ENCODE measurements at regions not wholly inside any gene's neighbourhood (a gene's known extent, or its start where the extent isn't known, plus 50 kb on each side); places are given as distances from the start of the nearest gene placed in this dataset.

DNA sequence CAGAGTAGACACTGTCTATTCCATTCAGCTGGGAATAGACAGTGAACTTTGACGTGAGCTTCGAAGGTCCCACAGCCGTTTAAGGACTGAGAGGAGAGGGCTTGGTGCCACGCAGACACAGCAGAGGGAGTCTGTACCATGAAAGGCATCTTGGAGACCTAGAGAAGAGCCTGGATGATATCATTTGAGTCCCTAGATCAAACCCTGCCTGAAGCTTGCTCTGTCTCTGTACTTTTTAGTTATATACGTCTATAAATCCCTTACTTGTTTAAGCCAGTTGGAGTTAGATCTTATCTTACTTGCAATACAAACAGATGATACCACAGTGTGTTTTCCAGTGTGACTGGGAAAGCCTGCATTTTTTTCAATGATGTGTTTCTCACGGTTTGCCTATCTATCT is 128.9 kb upstream of the RTL1 start (continued):
- TF ChIP-seq JUNB (IDR thresholded peaks at IDR 0.05; ENCODE audit: unreplicated experiment) (no peak), EZH2 (IDR thresholded peaks at IDR 0.05; ENCODE audit: low read depth, unreplicated experiment) (no peak), STAT1 (IDR thresholded peaks at IDR 0.05; ENCODE audit: unreplicated experiment) (no peak), CREB1 (CRISPR knock-in tag; IDR thresholded peaks at IDR 0.05; ENCODE audit: low read depth) (no peak)

- Histone ChIP-seq H4K20me1 (replicated peaks; ENCODE audit: insufficient read depth) (no peaks in the 10 kb centered on the region), H3K4me2 (no peak overlapping the region), H3K36me3 (ENCODE audit: insufficient read depth) (no peaks in the 10 kb centered on the region), H3K4me1 (ENCODE audit: insufficient read depth) (no peaks in the 10 kb centered on the region), H3K27ac (ENCODE audit: low read depth) (no peak overlapping the region), H3K4me3 (no peak overlapping the region), H2AFZ (no peak overlapping the region), H3K27me3 (ENCODE audit: insufficient read depth) (no peaks in the 10 kb centered on the region), H3F3A (replicated peaks; ENCODE audit: low read depth) (no peaks in the 10 kb centered on the region), H3K9me2 (ENCODE audit: insufficient read depth) (peaks cover 5% of the 10 kb centered on the region; the same call in 1 of the 2 replicates), H3K79me2 (replicated peaks; ENCODE audit: insufficient read depth) (no peaks in the 10 kb centered on the region)
- TF ChIP-seq, protein P1, sequence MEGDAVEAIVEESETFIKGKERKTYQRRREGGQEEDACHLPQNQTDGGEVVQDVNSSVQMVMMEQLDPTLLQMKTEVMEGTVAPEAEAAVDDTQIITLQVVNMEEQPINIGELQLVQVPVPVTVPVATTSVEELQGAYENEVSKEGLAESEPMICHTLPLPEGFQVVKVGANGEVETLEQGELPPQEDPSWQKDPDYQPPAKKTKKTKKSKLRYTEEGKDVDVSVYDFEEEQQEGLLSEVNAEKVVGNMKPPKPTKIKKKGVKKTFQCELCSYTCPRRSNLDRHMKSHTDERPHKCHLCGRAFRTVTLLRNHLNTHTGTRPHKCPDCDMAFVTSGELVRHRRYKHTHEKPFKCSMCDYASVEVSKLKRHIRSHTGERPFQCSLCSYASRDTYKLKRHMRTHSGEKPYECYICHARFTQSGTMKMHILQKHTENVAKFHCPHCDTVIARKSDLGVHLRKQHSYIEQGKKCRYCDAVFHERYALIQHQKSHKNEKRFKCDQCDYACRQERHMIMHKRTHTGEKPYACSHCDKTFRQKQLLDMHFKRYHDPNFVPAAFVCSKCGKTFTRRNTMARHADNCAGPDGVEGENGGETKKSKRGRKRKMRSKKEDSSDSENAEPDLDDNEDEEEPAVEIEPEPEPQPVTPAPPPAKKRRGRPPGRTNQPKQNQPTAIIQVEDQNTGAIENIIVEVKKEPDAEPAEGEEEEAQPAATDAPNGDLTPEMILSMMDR (conservative IDR thresholded peaks at IDR 0.05; ENCODE audit: low read depth in 2 of 2) = no peak
- TF ChIP-seq ZNF462 (CRISPR knock-in tag; IDR thresholded peaks at IDR 0.05) = no peak
- no peak for TF ChIP-seq POLR2AphosphoS5 (IDR thresholded peaks at IDR 0.05; ENCODE audit: low read depth)
- TF ChIP-seq ZNF331 (CRISPR knock-in tag; IDR thresholded peaks at IDR 0.05; ENCODE audit: low read depth) = no peak
- TF ChIP-seq NANOG (IDR thresholded peaks at IDR 0.05; ENCODE audit: borderline replicate concordance) = no peak
- no peak for TF ChIP-seq JUNB (IDR thresholded peaks at IDR 0.05; ENCODE audit: unreplicated experiment)
- no peak for TF ChIP-seq CREB1 (CRISPR knock-in tag; IDR thresholded peaks at IDR 0.05; ENCODE audit: low read depth)
- TF ChIP-seq, protein P2, sequence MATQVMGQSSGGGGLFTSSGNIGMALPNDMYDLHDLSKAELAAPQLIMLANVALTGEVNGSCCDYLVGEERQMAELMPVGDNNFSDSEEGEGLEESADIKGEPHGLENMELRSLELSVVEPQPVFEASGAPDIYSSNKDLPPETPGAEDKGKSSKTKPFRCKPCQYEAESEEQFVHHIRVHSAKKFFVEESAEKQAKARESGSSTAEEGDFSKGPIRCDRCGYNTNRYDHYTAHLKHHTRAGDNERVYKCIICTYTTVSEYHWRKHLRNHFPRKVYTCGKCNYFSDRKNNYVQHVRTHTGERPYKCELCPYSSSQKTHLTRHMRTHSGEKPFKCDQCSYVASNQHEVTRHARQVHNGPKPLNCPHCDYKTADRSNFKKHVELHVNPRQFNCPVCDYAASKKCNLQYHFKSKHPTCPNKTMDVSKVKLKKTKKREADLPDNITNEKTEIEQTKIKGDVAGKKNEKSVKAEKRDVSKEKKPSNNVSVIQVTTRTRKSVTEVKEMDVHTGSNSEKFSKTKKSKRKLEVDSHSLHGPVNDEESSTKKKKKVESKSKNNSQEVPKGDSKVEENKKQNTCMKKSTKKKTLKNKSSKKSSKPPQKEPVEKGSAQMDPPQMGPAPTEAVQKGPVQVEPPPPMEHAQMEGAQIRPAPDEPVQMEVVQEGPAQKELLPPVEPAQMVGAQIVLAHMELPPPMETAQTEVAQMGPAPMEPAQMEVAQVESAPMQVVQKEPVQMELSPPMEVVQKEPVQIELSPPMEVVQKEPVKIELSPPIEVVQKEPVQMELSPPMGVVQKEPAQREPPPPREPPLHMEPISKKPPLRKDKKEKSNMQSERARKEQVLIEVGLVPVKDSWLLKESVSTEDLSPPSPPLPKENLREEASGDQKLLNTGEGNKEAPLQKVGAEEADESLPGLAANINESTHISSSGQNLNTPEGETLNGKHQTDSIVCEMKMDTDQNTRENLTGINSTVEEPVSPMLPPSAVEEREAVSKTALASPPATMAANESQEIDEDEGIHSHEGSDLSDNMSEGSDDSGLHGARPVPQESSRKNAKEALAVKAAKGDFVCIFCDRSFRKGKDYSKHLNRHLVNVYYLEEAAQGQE (IDR thresholded peaks at IDR 0.05; ENCODE audit: unreplicated experiment) = no peak
- peaks cover 16% of the 10 kb centered on the region for H3K27me3 Mint-ChIP-seq (ENCODE audit: insufficient read depth, low read depth, poor library complexity)
- H3K4me1 Mint-ChIP-seq = no peaks in the 10 kb centered on the region
- peaks cover 7% of the 10 kb centered on the region; the same call in 2 of the 3 replicates for H3K9me3 Mint-ChIP-seq
- peaks cover 5% of the 10 kb centered on the region; the same call in 1 of the 3 replicates for H3K36me3 Mint-ChIP-seq (ENCODE audit: low read depth)
- no peak overlapping the region for H3K27ac Mint-ChIP-seq
- ATAC-seq (no peak), DNase-seq (ENCODE audit: low spot score) (no peak)
- H3K4me3 Mint-ChIP-seq = no peak overlapping the region
Observed at GRCh38 chr14:101033006-101033405, 129.5 kb upstream of the RTL1 start.
